Activated CD8-positive, alpha-beta memory T cell treated with anti-CD3 and anti-CD28 coated beads, Interleukin-2, amount 50 U/mL, for 24 hours (primary cell): ENCODE measurements at regions not wholly inside any gene's neighbourhood (a gene's known extent, or its start where the extent isn't known, plus 50 kb on each side); places are given as distances from the start of the nearest gene placed in this dataset.

Source experiments
- DNase-seq: peaks from one replicate; pipeline ENCODE4 v3.0.0-alpha.2; 2020; ENCODE audit errors: extremely low read depth

- no peak for DNase-seq
Measured at GRCh38 chr3:36259580-36259979, 120.7 kb upstream of the STAC start.

- DNase-seq, result no peak
Measured at GRCh38 chr3:36269274-36269673, 111.0 kb upstream of the STAC start.

GRCh38 chr3:36282766-36283165, 97.5 kb upstream of the STAC start:
- no peak for DNase-seq

- no peak for DNase-seq
Measured at GRCh38 chr3:36295296-36295695, 85.0 kb upstream of the STAC start.

- no peak for DNase-seq
Measured at GRCh38 chr3:36297195-36297594, 83.1 kb upstream of the STAC start.

GRCh38 chr3:36298188-36298587, 82.1 kb upstream of the STAC start:
- no peak for DNase-seq

GRCh38 chr3:36302158-36302509, 78.2 kb upstream of the STAC start:
- DNase-seq, result no peak

GRCh38 chr3:36302626-36303025, 77.7 kb upstream of the STAC start:
- no peak for DNase-seq

- no peak for DNase-seq
Measured at GRCh38 chr3:36303286-36303685, 77.0 kb upstream of the STAC start.

GRCh38 chr3:36305929-36306520, 74.3 kb upstream of the STAC start:
- no peak for DNase-seq

GRCh38 chr3:36309092-36309491, 71.2 kb upstream of the STAC start:
- DNase-seq, result no peak

- DNase-seq, result no peak
Measured at GRCh38 chr3:36312351-36312750, 68.0 kb upstream of the STAC start.

GRCh38 chr3:36317915-36318314, 62.4 kb upstream of the STAC start:
- no peak for DNase-seq

GRCh38 chr3:36318621-36319200, 61.6 kb upstream of the STAC start:
- DNase-seq, result no peak

GRCh38 chr3:36319680-36320079, 60.6 kb upstream of the STAC start:
- DNase-seq, result no peak
